ENCODE measurements at regions not wholly inside any gene's neighbourhood (a gene's known extent, or its start where the extent isn't known, plus 50 kb on each side); places are given as distances from the start of the nearest gene placed in this dataset.

GRCh38 chr13:88817560-88817959 is 1146.4 kb downstream of the SLITRK5 start:
- H4K20me1 ChIP-seq (ENCODE audit: insufficient read depth), result no peaks in the 10 kb centered on the region
- no peaks in the 10 kb centered on the region for H3K36me3 ChIP-seq (ENCODE audit: control insufficient read depth in 1 of 2, insufficient read depth in 2 of 2, low read length in 2 of 2)
- H3K4me3 ChIP-seq (replicated peaks in 1 of 2; ENCODE audit: low read depth in 1 of 2, low read length in 2 of 2), result no peak overlapping the region
- TF ChIP-seq SIN3A (IDR thresholded peaks at IDR 0.05; ENCODE audit: low read depth) (no peak), POLR2A (IDR thresholded peaks at IDR 0.05; ENCODE audit: borderline replicate concordance, extremely low read depth, insufficient read depth, insufficient read length) (no peak), JUND (IDR thresholded peaks at IDR 0.05) (no peak), ZFX (IDR thresholded peaks at IDR 0.05) (no peak), EZH2phosphoT487 (IDR thresholded peaks at IDR 0.05; ENCODE audit: borderline replicate concordance) (no peak), CTCF (IDR thresholded peaks at IDR 0.05 in 2 of 3, conservative IDR thresholded peaks at IDR 0.05 in 1 of 3; ENCODE audit: borderline replicate concordance in 1 of 3, insufficient read depth in 1 of 3, low read depth in 2 of 3, low read length in 2 of 3) (no peak), ATF3 (IDR thresholded peaks at IDR 0.05) (no peak), TCF7L2 (IDR thresholded peaks at IDR 0.05; ENCODE audit: borderline replicate concordance, extremely low read depth, insufficient read depth, insufficient read length) (no peak), YY1 (IDR thresholded peaks at IDR 0.05; ENCODE audit: extremely low read depth, insufficient replicate concordance, low read depth, low read length) (no peak), REST (IDR thresholded peaks at IDR 0.05; ENCODE audit: low read depth) (no peak), EGR1 (IDR thresholded peaks at IDR 0.05; ENCODE audit: low read depth) (no peak), SP1 (IDR thresholded peaks at IDR 0.05; ENCODE audit: low read depth) (no peak), FOSL1 (IDR thresholded peaks at IDR 0.05; ENCODE audit: low read depth) (no peak), RAD21 (IDR thresholded peaks at IDR 0.05; ENCODE audit: low read depth) (no peak)
- H3K9me2 ChIP-seq (ENCODE audit: insufficient read depth), result no peaks in the 10 kb centered on the region
- RAD21 ChIA-PET (ENCODE audit: low non-redundant PET in 1 of 2, low total read pairs in 2 of 2, uncharacterized antibody in 2 of 2, unreplicated experiment in 2 of 2), result no interaction called here
- no peak overlapping the region for H3K4me2 ChIP-seq (ENCODE audit: low read length)
- H3K27me3 ChIP-seq (ENCODE audit: insufficient read depth, low read length), result no peaks in the 10 kb centered on the region
- H2AFZ ChIP-seq (ENCODE audit: low read depth, low read length, poor library complexity, severe bottlenecking), result no peak overlapping the region
- intact Hi-C loops (cut with micrococcal nuclease), result no loop called here
- CTCF ChIA-PET, result no interaction called here
- no peaks in the 10 kb centered on the region for H3K79me2 ChIP-seq (ENCODE audit: insufficient read depth, low read length)
- no peak for DNase-seq (ENCODE audit: low read depth, low spot score)
- H3K27ac ChIP-seq (ENCODE audit: low read depth, low read length), result no peak overlapping the region
- no peak overlapping the region for H3K9ac ChIP-seq (ENCODE audit: low read length)
- H3K4me1 ChIP-seq (ENCODE audit: control insufficient read depth in 1 of 2, insufficient read depth in 2 of 2, low read length in 2 of 2), result no peaks in the 10 kb centered on the region
- peaks cover 3 to 5% of the 10 kb centered on the region in 2 experiments; a peak in 2 of 4 replicates for H3K9me3 ChIP-seq (ENCODE audit: control insufficient read depth in 1 of 2, insufficient read depth in 1 of 2, low read depth in 1 of 2, low read length in 2 of 2)
- no peak for ATAC-seq
- BruUV-seq (replicated peaks), result no TSS peak
- POLR2A ChIA-PET, result no interaction called here

All from HCT116 (cell line).